GM21723 (cell line): ENCODE measurements at regions not wholly inside any gene's neighbourhood (a gene's known extent, or its start where the extent isn't known, plus 50 kb on each side); places are given as distances from the start of the nearest gene placed in this dataset.

Experiments used
- ATAC-seq: cut with Tn5 transposase; IDR thresholded peaks from one replicate; pipeline ENCODE4 v1.9.1; 2021; ENCODE audit warnings: mild to moderate bottlenecking, moderate library complexity; ENCODE audit not compliant: unreplicated experiment

DNA sequence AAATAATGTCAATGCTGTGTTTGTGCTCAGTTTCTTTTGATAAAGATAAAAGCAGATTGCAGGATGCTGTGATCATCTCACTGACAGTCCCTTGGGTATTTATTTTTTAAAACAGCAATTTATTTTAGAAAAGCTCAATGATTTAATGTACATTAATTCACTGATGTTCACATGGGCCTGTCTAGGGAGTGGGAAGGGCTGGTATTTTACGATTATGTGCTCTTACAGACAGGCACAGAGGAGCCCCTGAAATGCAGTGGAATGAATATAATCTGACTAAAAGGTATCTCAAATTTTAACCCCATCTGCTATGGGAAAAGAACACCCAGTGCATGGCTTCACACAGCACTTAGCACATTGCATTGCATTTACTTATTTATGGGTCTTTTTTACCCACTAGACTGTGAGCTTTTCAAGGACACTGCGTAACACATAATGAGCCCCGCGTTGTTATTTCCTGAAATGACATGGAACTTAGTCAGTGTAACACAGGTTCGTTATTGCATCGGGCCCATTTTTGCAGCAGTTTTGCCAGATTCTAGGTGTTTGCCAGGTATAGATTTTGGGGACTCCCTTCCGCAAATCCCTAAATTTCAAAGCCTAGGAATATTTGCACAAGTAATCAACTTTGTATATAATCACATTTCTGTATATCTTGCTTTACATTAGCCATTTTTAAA lies 425.3 kb upstream of the FBXO33 start:
- ATAC-seq: no peak

DNA sequence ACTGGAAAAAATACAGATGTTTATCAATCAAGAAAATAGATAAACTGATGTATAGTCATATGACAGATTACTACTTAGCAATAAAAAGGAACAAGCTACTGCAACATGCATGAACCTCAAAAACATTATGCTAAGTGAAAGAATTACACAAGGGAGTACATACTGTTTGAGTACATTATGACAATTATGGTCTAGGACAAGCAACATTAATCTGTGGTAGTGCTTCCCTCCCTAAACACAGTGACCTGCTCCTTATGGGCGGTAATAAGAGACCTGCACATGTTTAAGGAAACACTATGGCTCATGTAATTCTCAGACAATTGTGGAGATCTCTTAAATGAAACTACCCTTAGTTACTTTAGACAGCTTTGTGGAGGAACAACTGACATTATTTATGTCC lies 421.2 kb upstream of the FBXO33 start:
- ATAC-seq: no peak

DNA sequence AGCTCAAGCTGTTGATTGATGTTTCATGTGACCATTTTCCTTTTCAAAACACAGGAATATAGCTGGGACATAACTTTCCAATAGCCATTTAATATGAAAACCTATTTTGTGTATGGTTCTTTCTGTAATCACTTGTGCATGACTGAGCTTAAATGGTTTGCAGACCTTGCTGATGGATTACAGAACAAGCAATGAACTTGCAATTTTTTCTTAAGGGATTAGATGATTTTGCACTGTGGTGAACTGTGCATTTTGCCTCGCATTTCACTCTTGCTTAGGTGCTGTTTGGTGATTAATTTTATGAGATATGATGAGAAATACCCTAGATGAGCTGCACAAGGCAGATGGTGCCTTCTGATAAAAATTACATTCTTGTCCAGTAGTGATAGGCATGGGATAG lies 419.0 kb upstream of the FBXO33 start:
- ATAC-seq: no peak

DNA sequence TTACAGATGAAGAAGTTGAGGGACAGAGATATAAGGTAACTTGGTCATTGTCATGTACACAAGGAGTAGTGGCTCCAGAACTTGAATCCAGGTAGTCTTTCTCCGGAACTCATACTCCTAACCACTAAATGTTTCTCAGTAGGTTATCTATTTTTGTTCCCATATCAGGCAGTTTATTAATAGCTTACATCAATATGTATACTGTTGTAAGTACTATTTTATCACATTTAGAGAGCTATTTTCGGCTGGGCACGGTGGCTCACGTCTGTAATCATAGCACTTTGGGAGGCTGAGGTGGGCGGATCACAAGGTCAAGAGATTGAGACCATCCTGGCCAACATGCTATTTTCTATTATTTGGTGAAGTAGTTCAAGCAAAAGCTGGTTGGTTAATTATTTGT lies 415.6 kb upstream of the FBXO33 start:
- ATAC-seq: no peak

DNA sequence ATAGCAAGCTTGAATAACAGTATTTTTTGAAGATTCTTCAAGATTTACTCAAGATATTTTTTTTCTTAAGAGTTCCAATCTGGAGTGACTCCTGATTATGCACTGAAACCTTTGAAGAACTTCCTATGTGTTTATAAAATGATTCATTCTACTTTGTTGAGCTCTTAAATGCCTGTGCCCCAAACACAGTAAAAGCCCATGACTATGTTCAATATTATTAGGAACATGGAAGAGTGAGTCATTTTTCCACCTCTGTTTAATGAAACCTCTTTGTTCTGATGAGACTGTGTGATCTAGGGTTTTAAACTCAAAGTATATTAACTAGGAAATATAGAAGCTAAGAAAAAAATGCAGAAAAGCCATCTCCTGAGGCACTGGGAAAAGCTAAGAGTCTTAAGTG lies 415.0 kb upstream of the FBXO33 start:
- no peak for ATAC-seq

DNA sequence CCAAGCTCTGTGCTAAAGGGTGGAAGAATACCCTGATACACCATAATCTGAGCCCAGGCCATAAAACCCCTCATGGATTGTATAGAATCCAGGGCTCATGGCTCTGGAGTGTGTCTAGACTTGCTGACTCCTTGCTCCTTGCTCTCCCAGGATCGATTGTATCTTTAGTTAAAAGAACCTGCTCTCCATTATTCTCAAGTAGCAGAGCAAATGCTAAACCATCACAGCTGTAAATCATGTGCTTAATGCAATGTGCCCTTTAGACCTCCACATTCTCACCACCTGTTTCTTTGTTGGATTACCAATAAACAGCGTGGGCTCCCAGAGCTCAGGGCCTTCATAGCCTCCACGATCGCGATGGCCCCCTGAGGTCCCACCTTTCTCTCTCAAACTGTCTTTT lies 411.6 kb upstream of the FBXO33 start:
- no peak for ATAC-seq

DNA sequence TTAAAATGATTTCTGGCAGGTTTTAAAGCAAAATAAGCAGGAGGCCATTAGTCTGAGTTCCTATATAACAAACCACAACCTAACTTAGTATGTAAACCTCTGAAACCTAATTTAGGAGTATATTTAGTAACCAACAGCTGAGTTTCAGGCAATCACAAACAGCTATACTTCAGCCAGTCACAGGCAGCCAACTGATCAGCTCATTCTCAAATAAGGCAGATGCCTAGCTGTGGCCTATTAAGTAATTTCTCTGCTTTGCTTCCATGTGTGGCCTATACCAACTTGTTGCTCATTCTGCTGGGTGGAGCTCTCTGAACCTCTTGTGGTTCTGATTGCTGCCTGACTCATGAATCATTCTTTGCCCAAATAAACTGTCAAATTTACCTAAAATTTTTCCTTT lies 408.9 kb upstream of the FBXO33 start:
- ATAC-seq: no peak

DNA sequence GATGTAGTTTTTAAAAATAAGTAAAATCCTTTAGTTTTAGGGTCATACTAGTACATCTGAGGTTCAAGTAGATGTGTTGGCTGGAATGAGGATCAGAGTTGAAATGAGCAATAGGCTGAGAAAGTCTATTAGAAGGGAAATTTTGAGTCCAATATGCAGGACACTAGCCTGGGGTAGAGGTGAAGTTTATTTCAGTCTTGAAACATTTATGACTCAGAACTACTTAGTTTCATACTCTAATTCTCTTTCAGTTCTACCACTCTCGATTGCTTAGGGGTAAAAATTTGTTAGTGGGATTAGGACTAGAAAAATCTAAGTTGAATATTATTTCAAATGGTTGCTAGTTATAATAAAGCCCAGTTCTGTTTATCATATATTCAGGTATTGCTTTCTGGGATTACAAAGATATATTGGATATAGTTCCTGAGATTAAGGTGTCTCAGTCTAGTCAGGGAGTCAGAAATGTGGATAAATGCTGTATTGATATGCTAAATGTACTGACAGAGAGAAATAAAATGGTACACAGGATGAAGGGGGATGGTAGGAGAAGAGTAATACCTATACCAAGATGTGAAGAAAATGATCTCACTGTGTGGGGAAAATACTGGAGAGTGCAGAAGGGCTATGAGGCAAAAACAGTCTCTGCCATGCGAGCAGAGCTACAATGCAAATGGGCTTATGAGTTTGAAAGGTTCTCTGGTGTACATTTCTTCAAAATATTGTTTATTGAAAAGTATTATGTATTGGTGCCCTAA lies 395.8 kb upstream of the FBXO33 start:
- ATAC-seq: peak; percentile 99

DNA sequence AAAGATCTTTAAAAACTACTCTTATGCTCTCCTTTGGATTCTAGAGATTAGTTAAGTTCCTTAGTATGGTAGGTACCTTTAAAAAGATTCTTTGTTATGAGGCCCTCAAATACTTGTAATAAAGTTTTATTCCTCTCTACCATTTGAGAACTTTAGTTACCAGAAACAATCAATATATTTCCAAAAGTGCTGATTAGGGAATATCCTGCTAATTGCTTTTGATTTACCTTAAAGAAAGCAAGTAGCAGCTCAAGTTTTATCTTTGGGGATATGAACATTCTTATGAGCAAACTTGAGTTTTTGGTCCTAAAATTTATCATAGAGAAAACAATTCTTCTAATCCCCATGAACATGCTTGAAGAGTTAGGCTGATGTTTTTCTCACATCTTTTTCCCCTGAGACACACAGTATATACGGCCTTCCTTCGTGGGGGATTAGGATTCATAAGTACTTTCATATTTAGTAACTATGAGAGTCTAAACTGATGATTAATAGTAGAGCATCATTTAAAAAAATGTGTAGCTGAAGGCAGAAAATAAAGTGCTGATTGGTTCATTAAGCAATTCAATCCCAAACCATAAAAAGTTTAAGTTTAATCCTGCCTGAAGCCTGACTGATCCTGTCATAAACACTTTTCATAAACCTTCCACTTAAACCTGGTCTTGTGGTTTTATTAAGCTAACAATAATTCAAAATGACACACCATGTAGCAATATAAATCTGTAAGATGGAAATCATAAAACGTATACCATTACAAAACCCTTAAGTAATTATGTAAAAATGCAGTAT lies 380.5 kb upstream of the FBXO33 start:
- ATAC-seq: no peak

DNA sequence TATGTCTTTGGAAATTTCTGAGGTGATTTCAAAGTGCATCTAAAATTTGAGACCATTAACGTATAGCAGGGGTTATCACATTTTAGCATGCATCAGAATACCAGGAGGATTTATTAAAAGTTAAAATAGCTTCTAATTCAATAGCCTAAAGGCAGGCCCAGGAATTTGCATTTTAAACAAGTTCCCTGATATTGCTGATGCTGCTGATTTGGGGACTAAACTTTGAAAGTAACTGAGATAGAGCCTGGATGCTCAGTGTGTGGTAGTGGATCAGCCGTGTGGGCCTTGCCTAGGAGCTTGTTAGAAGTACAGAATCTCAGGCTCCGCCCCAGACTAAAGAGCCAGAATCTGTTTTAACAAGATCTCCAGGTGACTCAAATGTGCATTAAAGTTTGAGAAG lies 375.0 kb upstream of the FBXO33 start:
- ATAC-seq: no peak

DNA sequence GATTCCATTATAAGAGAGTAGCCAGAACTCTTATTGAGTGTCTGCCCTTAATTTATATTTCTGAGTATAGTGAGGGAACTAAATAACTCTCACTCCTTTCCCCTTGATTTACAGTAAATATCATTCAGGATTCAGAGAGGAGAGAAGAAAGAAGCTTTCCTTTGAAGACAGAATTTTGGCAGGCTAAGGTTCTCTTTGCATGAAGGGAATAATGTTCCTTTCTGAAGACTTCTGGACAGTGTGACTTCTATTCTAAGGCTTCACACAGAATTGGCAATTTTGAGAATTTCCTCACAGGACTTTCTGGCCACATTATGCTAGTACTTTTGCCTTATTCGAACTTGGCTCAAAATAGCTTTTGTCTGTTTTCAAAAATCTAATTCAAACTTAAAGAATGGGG lies 352.2 kb upstream of the FBXO33 start:
- no peak for ATAC-seq

DNA sequence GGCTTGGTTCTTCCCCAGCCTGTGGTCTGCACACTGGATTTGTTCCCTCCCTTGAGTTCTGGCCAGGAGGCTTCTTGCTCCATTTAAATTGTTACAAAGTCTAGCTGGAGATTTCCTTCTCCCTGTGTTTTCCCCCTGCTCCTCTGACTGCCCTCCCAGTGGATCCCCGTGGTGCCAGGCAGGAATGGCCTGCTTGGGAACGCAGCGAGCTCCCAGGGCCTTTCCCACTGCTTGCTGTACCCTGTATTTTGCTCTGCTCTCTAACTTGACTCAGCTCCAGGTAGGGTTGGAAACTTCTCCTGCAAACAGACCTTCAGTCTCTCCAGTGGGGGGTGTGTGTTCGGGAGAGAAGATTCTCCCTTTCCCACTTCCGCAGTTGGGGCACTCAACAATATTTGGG lies 349.2 kb upstream of the FBXO33 start:
- ATAC-seq: no peak

DNA sequence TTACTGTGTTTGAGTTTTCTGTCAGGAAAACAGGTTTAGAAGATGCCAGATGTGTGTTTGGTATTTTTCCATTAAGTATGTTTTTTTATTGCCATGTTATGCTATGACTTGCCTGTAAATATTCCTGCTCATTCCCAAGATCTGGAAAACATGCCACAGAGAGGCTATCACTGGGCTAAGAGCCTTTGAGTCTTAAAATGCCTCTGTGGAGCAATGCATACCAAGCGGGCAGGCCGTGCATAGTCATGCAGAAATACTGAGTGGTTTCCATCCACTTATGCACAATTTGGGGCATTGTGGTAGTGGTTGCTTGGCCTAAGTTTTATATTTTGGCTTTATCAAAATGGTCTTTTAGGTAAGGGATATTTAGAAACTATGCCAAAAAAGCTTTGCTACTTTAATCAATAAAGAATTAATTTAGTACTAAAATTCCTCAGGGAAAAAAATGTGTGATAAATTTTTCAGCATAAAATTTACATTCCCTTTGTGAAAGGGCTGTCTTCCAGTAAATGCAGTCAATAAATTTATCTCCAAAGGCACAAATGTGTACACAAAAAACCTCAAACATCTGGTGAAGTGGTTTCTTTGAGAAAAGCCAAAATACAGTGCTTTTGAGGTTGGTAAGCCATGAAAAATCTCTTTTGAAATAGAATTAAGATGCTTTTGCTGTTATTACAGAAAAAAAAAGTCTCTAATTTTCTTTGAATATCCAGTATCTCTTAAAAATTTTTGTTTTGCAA lies 341.3 kb upstream of the FBXO33 start:
- ATAC-seq: no peak

DNA sequence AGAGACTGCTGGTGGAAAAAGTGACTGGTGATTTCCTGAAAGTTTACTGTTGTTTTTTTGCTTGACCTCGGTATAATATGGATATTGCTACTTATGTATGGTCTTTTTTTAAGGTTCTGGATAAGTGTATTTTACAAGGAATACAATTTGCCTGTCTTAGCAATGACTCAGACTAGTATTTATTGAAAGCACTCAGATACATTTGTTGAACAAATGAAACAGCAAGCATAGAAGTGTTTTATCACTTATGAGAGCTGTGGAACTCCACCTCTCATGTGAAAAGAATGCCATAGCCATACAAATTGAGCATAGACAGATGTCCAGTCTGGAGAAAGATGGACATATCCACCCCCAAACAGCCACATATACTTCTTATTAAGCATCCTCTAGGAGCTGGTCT lies 340.4 kb upstream of the FBXO33 start:
- ATAC-seq: no peak

DNA sequence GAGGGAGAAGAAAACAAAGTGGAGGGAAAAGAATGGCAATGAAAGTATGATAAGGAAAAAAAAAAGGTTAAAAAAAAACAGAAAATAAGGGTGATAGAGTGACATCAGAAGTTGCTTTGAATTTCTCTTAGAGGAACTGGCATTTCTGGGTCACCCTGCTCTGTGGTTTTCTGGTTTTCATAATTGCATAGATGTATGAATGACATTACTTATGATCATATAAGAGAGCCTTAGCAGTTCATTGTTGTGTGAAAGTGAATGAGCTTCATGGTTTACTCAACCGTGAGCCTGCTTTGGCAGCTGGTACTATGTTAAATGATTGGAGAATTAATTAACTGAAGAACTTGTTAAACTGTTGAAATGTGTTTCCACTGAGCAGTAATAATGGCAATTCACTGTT lies 336.4 kb upstream of the FBXO33 start:
- ATAC-seq: no peak

DNA sequence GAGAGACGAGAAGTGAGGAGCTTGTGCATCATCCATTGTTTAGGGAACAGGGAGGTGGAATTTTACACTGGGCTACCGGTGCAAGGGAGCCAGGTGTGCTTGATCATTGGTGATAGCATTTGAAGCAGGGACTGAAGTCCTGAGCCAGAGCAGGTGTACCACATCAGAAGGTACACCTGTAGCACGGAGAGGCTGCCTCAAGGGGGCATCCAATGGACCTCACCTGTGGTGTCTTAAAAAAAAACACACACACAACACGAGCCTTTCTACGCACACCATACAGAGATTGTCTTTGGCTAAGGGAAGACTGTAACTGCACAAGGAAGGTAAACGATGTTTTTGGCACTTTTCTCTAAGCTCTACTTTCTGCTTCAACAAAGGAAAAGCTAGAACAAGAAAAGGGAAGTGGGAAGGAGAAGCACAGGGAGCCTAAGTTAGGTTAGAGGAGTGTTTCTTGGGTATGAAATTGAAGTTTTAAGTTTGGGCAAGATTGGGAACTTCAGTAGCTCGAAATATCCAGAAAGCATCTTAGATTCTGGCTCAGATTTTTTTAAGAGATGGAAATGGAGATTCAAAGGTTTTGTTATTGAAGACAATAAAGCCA lies 334.3 kb upstream of the FBXO33 start:
- ATAC-seq: no peak

DNA sequence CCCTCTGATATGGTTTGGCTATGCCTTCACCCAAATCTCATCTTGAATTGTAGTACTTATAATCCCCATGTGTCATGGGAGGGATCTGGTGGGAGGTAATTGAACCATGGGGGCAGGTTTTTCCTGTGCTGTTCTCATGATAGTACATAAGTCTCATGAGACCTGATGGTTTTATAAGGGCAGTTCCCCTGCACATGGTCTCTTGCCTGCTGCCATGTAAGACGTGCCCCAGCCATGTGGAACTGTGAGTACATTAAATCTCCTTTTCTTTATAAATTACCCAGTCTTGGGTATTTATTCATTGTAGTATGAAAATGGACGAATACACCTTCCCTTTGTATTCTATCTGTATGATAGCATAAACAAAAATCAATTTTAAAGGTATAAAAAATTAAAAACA lies 333.4 kb upstream of the FBXO33 start:
- no peak for ATAC-seq

DNA sequence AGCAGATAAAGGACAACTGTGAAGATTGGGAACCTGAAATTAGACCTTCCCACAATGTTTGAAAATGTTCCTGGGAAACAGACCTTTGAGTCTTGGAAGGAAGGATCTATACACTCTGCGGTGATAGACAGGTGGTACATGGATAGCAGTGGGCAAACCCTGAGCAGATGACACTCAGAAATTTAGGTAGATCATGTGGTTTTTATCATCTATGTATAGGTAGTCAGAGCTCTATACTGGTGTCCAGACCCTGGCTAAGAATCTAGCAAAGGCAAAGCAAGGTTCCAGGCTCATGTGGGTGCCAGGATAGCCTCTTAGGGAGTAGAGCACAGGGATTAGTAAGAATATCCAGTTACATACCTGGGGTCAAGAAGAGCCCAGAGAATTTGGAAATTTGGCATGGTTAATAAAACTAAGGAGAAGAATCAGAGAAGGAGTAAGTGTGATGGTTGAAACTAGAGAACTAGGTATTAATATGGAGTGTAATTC lies 331.2 kb upstream of the FBXO33 start:
- peak; percentile 52 for ATAC-seq

DNA sequence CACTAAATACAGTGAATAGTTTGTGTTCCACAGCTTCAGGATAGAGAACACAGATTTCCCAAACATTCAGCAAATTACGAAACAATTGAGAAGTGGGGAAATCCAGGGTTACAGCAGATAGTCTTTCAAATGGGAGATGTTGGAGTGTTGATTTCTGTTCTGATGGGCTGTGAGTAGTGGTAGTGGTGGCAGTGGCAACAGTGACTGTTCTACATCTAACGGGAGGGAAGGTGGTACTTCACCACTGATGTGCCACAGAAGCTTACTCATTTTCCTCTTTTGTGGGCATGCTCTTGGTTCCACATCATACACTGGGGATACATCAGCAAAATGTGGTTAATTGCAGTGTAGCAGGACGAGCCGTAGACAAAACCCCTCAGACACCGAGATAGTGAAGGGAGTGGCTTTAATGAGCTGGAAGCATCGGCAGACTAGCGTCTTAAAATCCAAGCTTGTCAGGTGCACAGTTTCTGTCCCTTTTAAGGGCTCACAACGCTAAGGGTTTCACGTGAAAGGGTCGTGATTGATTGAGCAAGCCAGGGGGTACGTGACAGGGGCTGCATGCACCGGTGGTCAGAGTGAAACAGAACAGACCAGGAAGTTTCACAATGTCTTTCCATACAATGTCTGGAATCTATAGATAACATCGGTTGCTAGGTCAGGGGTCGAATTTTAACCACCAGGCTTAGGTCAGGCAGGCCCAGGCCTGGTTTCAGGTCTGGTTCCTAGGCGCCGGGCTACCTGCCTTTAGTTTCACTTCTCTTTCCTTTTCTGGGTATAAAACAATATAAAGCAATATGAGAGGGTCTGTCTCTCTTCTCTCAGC lies 330.6 kb upstream of the FBXO33 start:
- peak; percentile 60 for ATAC-seq
